ENCODE measurements at regions not wholly inside any gene's neighbourhood (a gene's known extent, or its start where the extent isn't known, plus 50 kb on each side); places are given as distances from the start of the nearest gene placed in this dataset.

DNA sequence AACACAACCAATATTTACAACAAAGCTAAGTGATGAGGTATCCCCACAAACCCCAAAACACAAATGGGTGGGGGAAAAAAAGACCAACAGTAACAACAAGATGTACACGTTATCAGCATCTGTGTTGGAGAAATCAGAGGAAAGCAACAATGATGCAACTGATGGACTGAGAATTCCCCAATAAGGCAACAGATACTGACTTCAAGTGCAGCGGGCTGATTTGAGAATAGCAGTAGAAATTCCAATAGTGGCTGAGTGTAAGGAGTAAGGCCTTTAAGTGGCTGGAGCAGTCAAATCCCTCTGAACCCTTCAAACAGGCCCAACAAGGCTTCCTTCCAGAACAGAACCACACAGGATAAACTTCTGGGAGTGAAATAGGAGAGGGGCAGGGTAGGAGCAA lies 97.6 kb downstream of the TM2D1 start:
- DNase-seq (ENCODE audit: low read depth in 2 of 2), result no peak

GRCh38 chr1:61626816-61627215 lies 98.1 kb downstream of the TM2D1 start:
- DNase-seq (ENCODE audit: low read depth in 2 of 2), result no peak

GRCh38 chr1:61623852-61624251 lies 101.1 kb downstream of the TM2D1 start:
- no peak for DNase-seq (ENCODE audit: low read depth in 2 of 2)

GRCh38 chr1:61620536-61620935 lies 104.4 kb downstream of the TM2D1 start:
- no peak for DNase-seq (ENCODE audit: low read depth in 2 of 2)

GRCh38 chr1:61618755-61619154 lies 106.2 kb downstream of the TM2D1 start:
- DNase-seq (ENCODE audit: low read depth in 2 of 2), result no peak

- no peak for DNase-seq (ENCODE audit: low read depth in 2 of 2)
These were observed 106.7 kb downstream of the TM2D1 start for GRCh38 chr1:61618193-61618592.

DNA sequence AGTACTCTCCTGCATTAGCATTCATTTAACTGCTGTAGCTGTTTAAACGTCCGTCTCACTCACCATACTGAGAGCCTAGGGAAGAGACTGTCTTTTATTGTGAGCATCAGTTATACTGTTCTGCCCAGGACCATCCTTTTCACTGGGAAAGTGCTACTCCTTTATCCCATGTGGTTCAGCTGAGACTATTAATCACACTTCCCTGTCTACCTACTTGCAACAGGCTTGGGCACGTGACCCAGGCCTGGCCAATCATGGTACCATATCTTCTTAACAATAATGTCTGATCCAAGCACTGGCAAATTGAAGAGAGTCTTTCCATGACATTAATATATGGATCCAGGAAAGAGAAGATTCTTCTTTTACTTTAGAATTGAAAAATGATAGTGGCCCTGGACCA lies 108.1 kb downstream of the TM2D1 start:
- no peak for DNase-seq (ENCODE audit: low read depth in 2 of 2)

- DNase-seq (ENCODE audit: low read depth in 2 of 2), result no peak
These were observed 112.3 kb downstream of the TM2D1 start for GRCh38 chr1:61612602-61613001.

DNA sequence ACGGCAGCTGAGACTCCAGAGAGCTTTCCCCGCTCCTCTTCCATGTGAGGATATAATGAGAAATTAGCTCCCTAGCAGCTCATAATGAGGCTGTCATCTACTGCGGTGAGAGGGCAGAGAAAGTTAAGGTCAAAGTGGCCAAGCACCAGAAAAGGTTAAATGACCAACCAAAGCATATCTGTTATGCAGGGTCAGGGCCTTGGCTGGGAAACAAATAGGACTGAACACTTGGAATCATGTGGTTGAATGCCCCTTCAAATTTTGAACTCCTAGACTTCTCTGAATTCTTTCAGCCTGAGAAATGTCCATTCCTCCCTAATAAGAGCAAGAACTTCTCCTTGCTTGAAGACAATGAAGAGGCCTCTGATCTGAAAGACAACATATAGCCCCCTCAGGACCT lies 115.9 kb downstream of the TM2D1 start:
- no peak for DNase-seq (ENCODE audit: low read depth in 2 of 2)

DNA sequence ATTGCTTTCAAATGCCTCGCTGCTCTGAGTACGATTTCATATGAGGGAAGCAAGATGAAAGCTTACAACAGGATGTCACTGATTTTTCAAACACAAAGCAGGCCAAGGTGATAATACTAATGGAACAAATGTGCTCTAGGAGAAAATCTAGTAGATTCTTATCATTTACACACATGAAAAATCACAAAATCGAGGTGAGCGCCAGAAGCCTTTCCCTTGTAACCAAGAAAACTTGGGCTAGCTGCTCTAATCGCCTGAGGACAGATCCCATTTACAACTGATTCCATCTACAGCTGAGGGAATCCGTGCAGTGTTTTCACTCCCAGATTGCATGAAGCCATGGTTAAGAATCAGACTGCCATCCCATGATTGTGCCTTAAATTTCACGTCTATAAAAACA lies 117.5 kb downstream of the TM2D1 start:
- DNase-seq (ENCODE audit: low read depth in 2 of 2), result no peak

DNA sequence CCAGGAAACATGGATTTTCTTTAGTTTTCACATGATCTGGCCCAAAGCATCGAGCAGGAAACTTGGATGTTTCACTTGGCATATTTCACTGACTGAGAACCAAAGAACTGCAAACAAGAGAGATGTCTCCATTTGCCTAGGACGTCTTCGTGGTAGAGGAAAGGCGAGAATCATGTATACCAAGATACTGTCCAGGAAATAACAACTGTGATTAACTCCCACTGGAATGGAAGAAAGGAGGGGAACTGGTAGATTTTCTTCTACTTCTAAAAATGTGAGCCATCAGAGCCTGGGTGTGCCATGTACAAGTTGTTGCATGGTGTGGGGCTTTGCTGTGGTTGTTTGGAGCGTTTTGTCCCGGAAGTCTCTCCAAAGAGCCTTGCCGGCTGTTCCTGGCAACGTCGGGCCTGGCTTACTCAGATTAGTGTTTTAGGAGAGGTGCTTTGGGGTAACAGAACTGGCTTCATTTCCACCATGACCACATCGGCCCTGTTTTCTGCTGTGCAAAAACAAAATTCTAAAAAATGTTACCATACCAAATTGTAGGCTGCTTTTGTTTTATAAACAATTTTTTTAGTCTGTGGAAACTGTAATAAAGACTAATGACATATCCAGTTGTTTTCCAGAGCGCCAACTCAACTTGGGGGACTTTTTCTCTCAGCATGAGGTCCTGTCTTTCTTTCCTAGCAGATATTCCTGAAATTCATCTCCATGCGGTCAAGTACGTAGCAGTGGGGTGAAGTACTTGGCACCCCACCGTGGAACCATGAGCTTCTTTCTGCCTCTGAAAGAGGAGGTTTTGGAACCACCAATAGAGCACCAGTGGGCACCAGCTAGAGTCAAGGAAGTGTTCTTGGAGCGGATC lies 118.3 kb downstream of the TM2D1 start:
- DNase-seq (ENCODE audit: low read depth in 2 of 2), result no peak

DNA sequence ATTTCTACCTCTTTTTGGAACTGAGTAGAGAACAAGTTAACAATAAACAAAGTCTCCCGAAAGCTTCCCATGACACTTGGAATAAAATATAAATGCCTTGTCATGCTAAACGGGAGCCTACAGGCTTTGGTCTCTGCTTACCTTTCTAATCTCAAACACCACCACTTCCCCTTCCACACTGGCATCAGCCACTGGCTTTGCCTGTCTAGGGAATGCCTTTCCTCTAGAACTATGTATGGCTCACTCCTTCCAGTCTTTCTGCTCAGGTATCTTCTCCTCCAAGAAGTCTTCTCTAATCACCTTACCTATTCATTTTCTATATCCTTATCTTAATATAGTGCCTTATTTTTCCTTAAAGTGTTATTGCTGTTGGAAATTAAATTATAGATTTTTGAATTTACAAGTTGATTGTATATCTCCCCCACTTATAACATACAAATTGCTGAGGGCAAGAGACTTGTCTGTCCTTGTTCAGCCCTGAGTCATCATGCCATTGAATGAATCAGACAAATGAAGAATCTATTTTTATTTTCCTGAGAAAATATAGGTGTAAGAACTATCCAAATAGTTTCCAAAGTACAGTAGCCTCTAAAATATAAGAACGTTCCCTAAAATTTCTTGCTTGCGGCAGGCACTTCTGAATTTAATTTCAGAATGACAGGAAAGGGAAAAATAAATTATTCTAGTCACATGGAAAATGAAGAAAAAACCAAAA lies 119.2 kb downstream of the TM2D1 start:
- no peak for DNase-seq (ENCODE audit: low read depth in 2 of 2)

- no peak for DNase-seq (ENCODE audit: low read depth in 2 of 2)
These were observed 120.3 kb downstream of the TM2D1 start for GRCh38 chr1:61604684-61605083.

DNA sequence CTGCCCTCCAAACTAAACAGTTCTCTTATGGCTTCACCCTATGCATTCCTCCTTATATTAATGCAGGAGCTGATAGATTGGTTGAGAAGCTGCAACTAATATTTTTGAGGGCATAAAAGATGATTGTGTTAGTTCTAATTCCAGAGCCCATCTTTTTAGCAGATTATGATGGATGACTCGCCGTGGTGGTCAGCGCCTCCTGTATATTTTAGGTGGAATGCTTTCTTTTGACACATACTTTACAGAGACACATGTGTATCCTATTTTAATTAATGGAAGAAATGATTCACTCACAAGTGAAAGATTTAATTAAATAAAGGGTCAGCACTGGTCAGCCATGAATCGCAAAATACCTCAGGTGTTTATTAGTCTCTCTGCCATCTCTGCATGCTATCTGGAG lies 120.7 kb downstream of the TM2D1 start:
- no peak for DNase-seq (ENCODE audit: low read depth in 2 of 2)

DNA sequence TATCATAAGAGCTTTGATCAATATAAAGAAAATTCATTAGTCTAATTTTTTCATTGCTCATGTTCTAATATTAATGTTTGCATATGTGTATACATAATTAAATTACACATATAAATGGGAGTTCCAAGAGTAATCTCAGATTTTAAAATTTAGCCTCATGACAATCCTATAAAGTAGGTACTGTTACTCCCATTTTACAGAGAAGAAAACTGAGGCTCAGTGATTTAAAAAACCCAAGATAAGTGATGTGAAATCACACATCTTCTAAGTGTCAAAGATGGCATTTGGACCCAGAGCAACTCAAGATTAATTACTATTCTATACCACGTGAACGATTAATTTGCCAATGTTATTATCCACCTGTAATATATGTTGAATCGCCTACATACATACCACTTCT lies 122.3 kb downstream of the TM2D1 start:
- DNase-seq (ENCODE audit: low read depth in 2 of 2), result no peak

DNA sequence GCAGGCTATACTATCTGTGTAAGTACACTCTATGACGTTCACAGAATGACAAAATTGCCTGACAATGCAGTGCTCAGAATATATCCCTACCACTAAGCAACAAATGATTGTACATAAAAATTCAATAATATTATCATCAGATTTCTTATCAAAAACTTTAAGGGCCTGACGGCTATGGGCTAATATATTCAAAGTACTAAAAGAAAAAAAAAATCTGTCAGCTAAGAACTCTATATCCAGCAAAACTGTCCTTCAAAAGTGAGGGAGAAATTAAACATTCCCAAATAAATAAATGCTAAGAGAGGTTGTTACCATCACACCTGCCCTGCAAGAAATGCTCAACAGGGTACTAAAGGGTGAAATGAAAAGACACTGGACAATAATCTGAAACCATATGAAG lies 127.3 kb downstream of the TM2D1 start:
- no peak for DNase-seq (ENCODE audit: low read depth in 2 of 2)

DNA sequence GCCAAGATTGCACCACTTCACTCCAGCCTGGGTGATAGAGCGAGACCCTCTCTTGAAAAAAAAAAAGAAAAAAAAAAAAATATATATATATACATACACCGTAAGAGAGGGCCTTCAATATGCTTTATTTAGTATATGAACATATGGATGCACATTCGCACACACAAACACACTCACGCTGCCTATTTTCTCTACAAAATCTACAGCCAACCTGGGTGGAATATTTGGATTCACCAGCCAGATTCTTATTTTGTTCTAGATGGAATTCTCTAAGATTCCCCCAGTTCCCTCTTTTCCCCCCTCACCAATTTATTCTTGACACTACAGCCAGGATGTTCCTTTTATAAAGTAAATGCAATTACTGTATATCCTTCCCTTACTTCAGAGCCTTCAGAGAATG lies 131.6 kb downstream of the TM2D1 start:
- DNase-seq (ENCODE audit: low read depth in 2 of 2), result no peak

DNA sequence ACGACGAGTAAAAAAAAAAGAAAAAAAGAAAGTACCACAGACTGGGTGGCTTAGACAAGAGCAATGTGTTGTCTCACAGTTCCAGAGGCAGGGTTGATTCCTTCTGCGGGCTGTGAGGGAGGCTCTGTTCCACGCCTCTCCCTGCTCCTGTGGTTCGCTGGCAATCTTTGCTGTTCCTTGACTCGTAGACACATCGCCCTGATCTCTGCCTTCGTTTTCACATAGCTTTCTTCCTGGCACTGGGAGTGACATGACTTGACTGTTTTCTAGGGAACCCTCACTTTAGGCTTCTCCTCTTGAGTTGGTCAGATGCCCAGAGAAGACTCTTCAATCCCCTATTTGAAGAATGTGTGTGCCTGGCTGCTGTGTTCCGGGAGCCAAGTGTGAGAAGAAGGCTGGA lies 133.6 kb downstream of the TM2D1 start:
- DNase-seq (ENCODE audit: low read depth in 2 of 2), result no peak

- DNase-seq (ENCODE audit: low read depth in 2 of 2), result peak in 1 of 2 donors; percentile 26
These were observed 135.9 kb downstream of the TM2D1 start for GRCh38 chr1:61588736-61589672.

DNA sequence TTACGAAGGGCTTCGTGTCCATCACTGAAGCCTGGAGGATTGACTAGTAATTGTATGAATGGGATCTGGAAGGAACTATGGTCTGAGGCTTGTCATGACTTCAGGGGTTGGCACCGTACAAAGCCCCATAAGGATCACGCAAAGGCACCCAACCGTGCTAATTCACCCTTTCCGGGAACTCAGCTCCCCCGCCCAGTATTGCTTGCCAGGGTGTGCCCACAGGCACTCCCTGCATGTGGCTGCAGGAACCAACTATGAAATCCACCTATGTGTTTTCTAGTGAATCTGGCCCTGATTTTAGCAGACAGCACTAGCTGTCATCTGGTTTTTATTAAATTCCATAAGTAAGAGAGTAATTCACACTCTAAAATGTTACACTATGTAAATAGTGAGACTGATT lies 139.2 kb downstream of the TM2D1 start:
- DNase-seq (ENCODE audit: low read depth in 2 of 2), result no peak

- DNase-seq (ENCODE audit: low read depth in 2 of 2), result no peak
These were observed 141.2 kb downstream of the TM2D1 start for GRCh38 chr1:61583703-61584102.

DNA sequence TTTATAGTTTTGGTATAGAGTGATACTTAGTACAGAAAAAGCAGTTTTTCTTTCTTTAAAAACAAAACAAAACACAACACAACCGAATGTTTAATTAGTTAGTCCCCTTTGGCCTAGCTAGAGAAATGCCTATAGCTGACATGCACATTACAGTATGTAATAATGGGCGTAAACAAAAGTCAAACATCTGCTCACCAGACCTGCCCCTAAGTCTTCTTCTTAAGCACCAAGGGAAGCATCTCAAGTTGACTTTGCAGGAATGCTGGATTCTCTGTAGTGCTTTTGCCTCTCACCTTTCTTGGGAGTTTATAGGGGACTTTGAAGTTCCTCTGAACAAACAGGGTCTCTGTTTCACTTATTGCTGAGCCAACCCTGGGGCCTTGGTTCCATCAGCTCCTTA lies 143.7 kb downstream of the TM2D1 start:
- no peak for DNase-seq (ENCODE audit: low read depth in 2 of 2)
